ENCODE measurements at regions not wholly inside any gene's neighbourhood (a gene's known extent, or its start where the extent isn't known, plus 50 kb on each side); places are given as distances from the start of the nearest gene placed in this dataset.

DNA sequence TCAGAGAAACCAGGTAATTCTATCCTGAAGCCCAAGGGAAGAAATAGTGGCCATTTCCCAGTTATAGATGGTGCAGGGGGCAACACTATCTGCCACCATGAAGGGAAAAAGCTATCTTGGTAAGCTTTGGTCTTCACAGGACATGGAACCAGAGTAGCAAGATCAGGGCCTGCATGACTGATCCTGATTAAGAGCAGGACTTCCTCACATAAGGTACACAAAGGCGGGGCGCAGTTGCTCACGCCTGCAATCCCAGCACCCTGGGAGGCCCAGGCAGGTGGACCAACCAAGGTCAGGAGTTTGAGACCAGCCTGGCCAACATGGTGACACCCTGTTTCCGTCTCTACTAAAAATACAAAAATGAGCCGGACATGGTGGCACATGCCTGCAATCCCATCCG, 148.4 kb upstream of the USP9X start:
- no peak for TF ChIP-seq CTCF (IDR thresholded peaks at IDR 0.05)
- no peak for TF ChIP-seq EZH2 (IDR thresholded peaks at IDR 0.05; ENCODE audit: borderline replicate concordance, insufficient read depth, low read depth, low read length, poor library complexity, severe bottlenecking)
- Histone ChIP-seq H3K4me2 (replicated peaks; ENCODE audit: low read depth, low read length, poor library complexity, severe bottlenecking) (no peak overlapping the region), H3K4me3 (ENCODE audit: control extremely low read depth in 1 of 5, extremely low read depth in 1 of 5, insufficient read depth in 1 of 5, low read depth in 2 of 5, low read length in 4 of 5) (no peak overlapping the region), H3K27ac (ENCODE audit: low read length in 2 of 2) (no peak overlapping the region), H3K27me3 (replicated peaks in 1 of 4; ENCODE audit: control extremely low read depth in 1 of 4, control insufficient read depth in 3 of 4, insufficient read depth in 4 of 4, low read length in 3 of 4) (no peaks in the 10 kb centered on the region), H3K36me3 (replicated peaks in 1 of 2; ENCODE audit: control extremely low read depth in 1 of 2, control insufficient read depth in 1 of 2, extremely low read depth in 1 of 2, insufficient read depth in 2 of 2, low read length in 1 of 2) (no peaks in the 10 kb centered on the region), H2AFZ (ENCODE audit: insufficient read depth, low read depth, low read length, poor library complexity, severe bottlenecking) (no peak overlapping the region), H4K20me1 (ENCODE audit: control insufficient read depth, insufficient read depth, low read length, poor library complexity, severe bottlenecking) (no peaks in the 10 kb centered on the region), H3K79me2 (ENCODE audit: control insufficient read depth, insufficient read depth, low read length) (no peaks in the 10 kb centered on the region), H3K4me1 (ENCODE audit: control insufficient read depth in 2 of 2, insufficient read depth in 2 of 2, low read length in 2 of 2) (peaks cover 8 to 15% of the 10 kb centered on the region in 2 donors), H3K9ac (ENCODE audit: low read length) (no peak overlapping the region), H3K9me3 (ENCODE audit: control extremely low read depth in 1 of 3, control insufficient read depth in 2 of 3, insufficient read depth in 1 of 3, low read length in 2 of 3) (no peaks in the 10 kb centered on the region)
- Mint-ChIP-seq H3K4me1 (peaks cover 11% of the 10 kb centered on the region), H3K9me3 (ENCODE audit: insufficient read depth) (no peaks in the 10 kb centered on the region), H3K27ac (no peak overlapping the region), H3K27me3 (no peaks in the 10 kb centered on the region), H3K4me3 (no peak overlapping the region)
- POLR2A ChIA-PET = no interaction called here
- CTCF ChIA-PET = no interaction called here
- intact Hi-C loops (cut with micrococcal nuclease) = no loop called here
- 100% methylated on average over 2 of the region's 6 CpGs for WGBS (ENCODE audit: insufficient coverage)
- no peak for DNase-seq
- ATAC-seq (ENCODE audit: low read depth) = no peak

- TF ChIP-seq CTCF (IDR thresholded peaks at IDR 0.05) (no peak), EZH2 (IDR thresholded peaks at IDR 0.05; ENCODE audit: borderline replicate concordance, insufficient read depth, low read depth, low read length, poor library complexity, severe bottlenecking) (no peak)
- Histone ChIP-seq H3K79me2 (ENCODE audit: control insufficient read depth, insufficient read depth, low read length) (no peaks in the 10 kb centered on the region), H3K27me3 (replicated peaks in 1 of 4; ENCODE audit: control extremely low read depth in 1 of 4, control insufficient read depth in 3 of 4, insufficient read depth in 4 of 4, low read length in 3 of 4) (no peaks in the 10 kb centered on the region), H3K9me3 (ENCODE audit: control extremely low read depth in 1 of 3, control insufficient read depth in 2 of 3, insufficient read depth in 1 of 3, low read length in 2 of 3) (no peaks in the 10 kb centered on the region), H3K4me1 (ENCODE audit: control insufficient read depth in 2 of 2, insufficient read depth in 2 of 2, low read length in 2 of 2) (peaks cover 4 to 6% of the 10 kb centered on the region in 2 donors), H3K36me3 (replicated peaks in 1 of 2; ENCODE audit: control extremely low read depth in 1 of 2, control insufficient read depth in 1 of 2, extremely low read depth in 1 of 2, insufficient read depth in 2 of 2, low read length in 1 of 2) (no peaks in the 10 kb centered on the region), H3K4me3 (ENCODE audit: control extremely low read depth in 1 of 5, extremely low read depth in 1 of 5, insufficient read depth in 1 of 5, low read depth in 2 of 5, low read length in 4 of 5) (no peak overlapping the region), H2AFZ (ENCODE audit: insufficient read depth, low read depth, low read length, poor library complexity, severe bottlenecking) (no peak overlapping the region), H4K20me1 (ENCODE audit: control insufficient read depth, insufficient read depth, low read length, poor library complexity, severe bottlenecking) (no peaks in the 10 kb centered on the region), H3K4me2 (replicated peaks; ENCODE audit: low read depth, low read length, poor library complexity, severe bottlenecking) (no peak overlapping the region), H3K27ac (ENCODE audit: low read length in 2 of 2) (no peak overlapping the region), H3K9ac (ENCODE audit: low read length) (no peak overlapping the region)
- Mint-ChIP-seq H3K27me3 (no peaks in the 10 kb centered on the region), H3K4me1 (peaks cover 6% of the 10 kb centered on the region), H3K4me3 (no peak overlapping the region), H3K27ac (no peak overlapping the region), H3K9me3 (ENCODE audit: insufficient read depth) (no peaks in the 10 kb centered on the region)
- CTCF ChIA-PET = no interaction called here
- POLR2A ChIA-PET = no interaction called here
- WGBS (ENCODE audit: insufficient coverage) = 40% methylated on average over 1 of the region's 5 CpGs
- intact Hi-C loops (cut with micrococcal nuclease) = no loop called here
- no peak for DNase-seq
- ATAC-seq (ENCODE audit: low read depth) = no peak
These were observed 146.8 kb upstream of the USP9X start for GRCh38 chrX:40938423-40938822.

All from B cell (primary cell).